ENCODE measurements at regions not wholly inside any gene's neighbourhood (a gene's known extent, or its start where the extent isn't known, plus 50 kb on each side); places are given as distances from the start of the nearest gene placed in this dataset.

- TF ChIP-seq CTCF (IDR thresholded peaks at IDR 0.05) (no peak), EP300 (IDR thresholded peaks at IDR 0.05) (no peak)
These were observed 487.6 kb downstream of the TMEM182 start for GRCh38 chr2:103249462-103249861.
